Stimulated activated naive CD8-positive, alpha-beta T cell treated with anti-CD3 and anti-CD28 coated beads, Interleukin-15, Interleukin-2, amounts not matched to agents 100 ng/mL and 50 ng/mL, for 24 hours (primary cell): ENCODE measurements at regions not wholly inside any gene's neighbourhood (a gene's known extent, or its start where the extent isn't known, plus 50 kb on each side); places are given as distances from the start of the nearest gene placed in this dataset.

Experiments used
- H3K27ac Mint-ChIP-seq: one replicate; pipeline ENCODE4 v1.8.0; 2021; ENCODE audit warnings: mild to moderate bottlenecking, mixed read lengths
- H3K27me3 Mint-ChIP-seq: one replicate; pipeline ENCODE4 v1.8.0; 2021; ENCODE audit warnings: mixed read lengths
- H3K36me3 Mint-ChIP-seq: one replicate; pipeline ENCODE4 v1.8.0; 2021; ENCODE audit warnings: low read depth, mixed read lengths
- H3K4me1 Mint-ChIP-seq: one replicate; pipeline ENCODE4 v1.8.0; 2021; ENCODE audit warnings: low read depth, mixed read lengths
- H3K4me3 Mint-ChIP-seq: one replicate; pipeline ENCODE4 v1.8.0; 2021; ENCODE audit warnings: mild to moderate bottlenecking, mixed read lengths
- H3K9me3 Mint-ChIP-seq: one replicate; pipeline ENCODE4 v1.8.0; 2021; ENCODE audit warnings: mixed read lengths

GRCh38 chr12:107277855-107278254, 184.5 kb upstream of the CRY1 start:
- Mint-ChIP-seq H3K27me3 (peaks cover 10% of the 10 kb centered on the region), H3K27ac (no peak overlapping the region), H3K36me3 (no peaks in the 10 kb centered on the region), H3K4me1 (no peaks in the 10 kb centered on the region), H3K4me3 (no peak overlapping the region), H3K9me3 (peaks cover 4% of the 10 kb centered on the region)

GRCh38 chr12:107282628-107283027, 189.3 kb upstream of the CRY1 start:
- Mint-ChIP-seq H3K4me3 (no peak overlapping the region), H3K27me3 (peaks cover 3% of the 10 kb centered on the region), H3K4me1 (peaks cover 3% of the 10 kb centered on the region), H3K27ac (no peak overlapping the region), H3K36me3 (no peaks in the 10 kb centered on the region), H3K9me3 (peaks cover 9% of the 10 kb centered on the region)

GRCh38 chr12:107283652-107284051, 190.3 kb upstream of the CRY1 start:
- H3K27ac Mint-ChIP-seq = no peak overlapping the region
- peaks cover 5% of the 10 kb centered on the region for H3K9me3 Mint-ChIP-seq
- no peaks in the 10 kb centered on the region for H3K27me3 Mint-ChIP-seq
- no peaks in the 10 kb centered on the region for H3K36me3 Mint-ChIP-seq
- H3K4me1 Mint-ChIP-seq = peaks cover 9% of the 10 kb centered on the region
- no peak overlapping the region for H3K4me3 Mint-ChIP-seq

GRCh38 chr12:107284692-107285091, 191.3 kb upstream of the CRY1 start:
- Mint-ChIP-seq H3K4me1 (peaks cover 12% of the 10 kb centered on the region), H3K4me3 (no peak overlapping the region), H3K27ac (no peak overlapping the region), H3K27me3 (no peaks in the 10 kb centered on the region), H3K36me3 (no peaks in the 10 kb centered on the region), H3K9me3 (peaks cover 5% of the 10 kb centered on the region)

GRCh38 chr12:107287436-107288413, 194.4 kb upstream of the CRY1 start:
- H3K36me3 Mint-ChIP-seq = no peaks in the 10 kb centered on the region
- no peak overlapping the region for H3K27ac Mint-ChIP-seq
- peaks cover 12% of the 10 kb centered on the region for H3K4me1 Mint-ChIP-seq
- H3K27me3 Mint-ChIP-seq = no peaks in the 10 kb centered on the region
- peaks cover 5% of the 10 kb centered on the region for H3K9me3 Mint-ChIP-seq
- H3K4me3 Mint-ChIP-seq = no peak overlapping the region

GRCh38 chr12:107288414-107289127, 195.2 kb upstream of the CRY1 start:
- Mint-ChIP-seq H3K27me3 (no peaks in the 10 kb centered on the region), H3K4me1 (peaks cover 12% of the 10 kb centered on the region), H3K4me3 (no peak overlapping the region), H3K27ac (no peak overlapping the region), H3K36me3 (no peaks in the 10 kb centered on the region), H3K9me3 (peaks cover 2% of the 10 kb centered on the region)

- no peaks in the 10 kb centered on the region for H3K9me3 Mint-ChIP-seq
- no peaks in the 10 kb centered on the region for H3K36me3 Mint-ChIP-seq
- H3K4me3 Mint-ChIP-seq = no peak overlapping the region
- no peak overlapping the region for H3K27ac Mint-ChIP-seq
- H3K27me3 Mint-ChIP-seq = no peaks in the 10 kb centered on the region
- H3K4me1 Mint-ChIP-seq = peaks cover 12% of the 10 kb centered on the region
These were observed 197.7 kb upstream of the CRY1 start for GRCh38 chr12:107291018-107291417.

- H3K36me3 Mint-ChIP-seq = no peaks in the 10 kb centered on the region
These were observed 203.3 kb upstream of the CRY1 start for GRCh38 chr12:107296681-107297089.

GRCh38 chr12:107302649-107303341, 209.4 kb upstream of the CRY1 start:
- peaks cover 3% of the 10 kb centered on the region for H3K4me1 Mint-ChIP-seq
- H3K9me3 Mint-ChIP-seq = no peaks in the 10 kb centered on the region
- H3K27ac Mint-ChIP-seq = no peak overlapping the region
- no peaks in the 10 kb centered on the region for H3K36me3 Mint-ChIP-seq
- H3K27me3 Mint-ChIP-seq = no peaks in the 10 kb centered on the region
- no peak overlapping the region for H3K4me3 Mint-ChIP-seq

More at GRCh38 chr12:107296681-107297089, 203.3 kb upstream of the CRY1 start:
- no peaks in the 10 kb centered on the region for H3K27me3 Mint-ChIP-seq
- no peaks in the 10 kb centered on the region for H3K4me1 Mint-ChIP-seq
- no peaks in the 10 kb centered on the region for H3K9me3 Mint-ChIP-seq
- H3K4me3 Mint-ChIP-seq = no peak overlapping the region
- H3K27ac Mint-ChIP-seq = no peak overlapping the region

GRCh38 chr12:107304588-107305532, 211.5 kb upstream of the CRY1 start:
- Mint-ChIP-seq H3K27ac (no peak overlapping the region), H3K27me3 (no peaks in the 10 kb centered on the region), H3K9me3 (no peaks in the 10 kb centered on the region), H3K4me1 (peaks cover 13% of the 10 kb centered on the region), H3K36me3 (no peaks in the 10 kb centered on the region), H3K4me3 (no peak overlapping the region)

GRCh38 chr12:107306141-107306659, 212.9 kb upstream of the CRY1 start:
- peaks cover 13% of the 10 kb centered on the region for H3K4me1 Mint-ChIP-seq
- H3K27me3 Mint-ChIP-seq = no peaks in the 10 kb centered on the region
- no peak overlapping the region for H3K27ac Mint-ChIP-seq
- no peak overlapping the region for H3K4me3 Mint-ChIP-seq
- H3K9me3 Mint-ChIP-seq = no peaks in the 10 kb centered on the region
- no peaks in the 10 kb centered on the region for H3K36me3 Mint-ChIP-seq

- peaks cover 23% of the 10 kb centered on the region for H3K4me1 Mint-ChIP-seq
These were observed 215.0 kb upstream of the CRY1 start for GRCh38 chr12:107308310-107308709.

GRCh38 chr12:107309020-107309419, 215.7 kb upstream of the CRY1 start:
- H3K36me3 Mint-ChIP-seq = no peaks in the 10 kb centered on the region
- H3K27ac Mint-ChIP-seq = peak overlapping the region; percentile 33
- peaks cover 26% of the 10 kb centered on the region for H3K4me1 Mint-ChIP-seq
- no peaks in the 10 kb centered on the region for H3K9me3 Mint-ChIP-seq
- no peak overlapping the region for H3K4me3 Mint-ChIP-seq
- H3K27me3 Mint-ChIP-seq = peaks cover 4% of the 10 kb centered on the region

More at GRCh38 chr12:107308310-107308709, 215.0 kb upstream of the CRY1 start:
- no peaks in the 10 kb centered on the region for H3K36me3 Mint-ChIP-seq
- H3K9me3 Mint-ChIP-seq = no peaks in the 10 kb centered on the region
- H3K4me3 Mint-ChIP-seq = no peak overlapping the region
- peaks cover 3% of the 10 kb centered on the region for H3K27me3 Mint-ChIP-seq
- no peak overlapping the region for H3K27ac Mint-ChIP-seq

GRCh38 chr12:107310621-107311020, 217.3 kb upstream of the CRY1 start:
- H3K4me3 Mint-ChIP-seq = no peak overlapping the region
- no peak overlapping the region for H3K27ac Mint-ChIP-seq
- peaks cover 23% of the 10 kb centered on the region for H3K4me1 Mint-ChIP-seq
- H3K9me3 Mint-ChIP-seq = no peaks in the 10 kb centered on the region
- no peaks in the 10 kb centered on the region for H3K36me3 Mint-ChIP-seq
- H3K27me3 Mint-ChIP-seq = peaks cover 19% of the 10 kb centered on the region
